ENCODE measurements at regions not wholly inside any gene's neighbourhood (a gene's known extent, or its start where the extent isn't known, plus 50 kb on each side); places are given as distances from the start of the nearest gene placed in this dataset.

- Histone ChIP-seq H3K4me3 (no peak overlapping the region), H3K27ac (no peak overlapping the region), H3K27me3 (replicated peaks in 1 of 7) (peaks cover 0 to 17% (median 0%) of the 10 kb centered on the region in 7 donors), H3K36me3 (no peaks in the 10 kb centered on the region), H3K4me1 (no peaks in the 10 kb centered on the region), H3K9me3 (no peaks in the 10 kb centered on the region)
- 91 to 99% (median 93%) methylated on average over 4 of the region's 4 CpGs for WGBS, 5 donors
- TF ChIP-seq CTCF (IDR thresholded peaks at IDR 0.05 in 8 of 11, conservative IDR thresholded peaks at IDR 0.05 in 3 of 11): no peak
- TF ChIP-seq POLR2AphosphoS5 (IDR thresholded peaks at IDR 0.05): no peak
- TF ChIP-seq POLR2A (IDR thresholded peaks at IDR 0.05): no peak
- intact Hi-C loops (cut with DNase I; ENCODE audit: low total_unique reads): no loop called here
- no peak for DNase-seq
Measured at GRCh38 chr10:121290674-121291073, 307.6 kb downstream of the FGFR2 start.

- 82 to 94% (median 84%) methylated on average over 7 of the region's 7 CpGs for WGBS, 5 donors
- H3K27me3 ChIP-seq (replicated peaks in 1 of 7): peaks cover 0 to 17% (median 0%) of the 10 kb centered on the region in 7 donors
- no peak for DNase-seq
- intact Hi-C loops (cut with DNase I; ENCODE audit: low total_unique reads): no loop called here
- no peaks in the 10 kb centered on the region for H3K36me3 ChIP-seq
- H3K27ac ChIP-seq: no peak overlapping the region
- TF ChIP-seq CTCF (IDR thresholded peaks at IDR 0.05 in 8 of 11, conservative IDR thresholded peaks at IDR 0.05 in 3 of 11) (no peak), POLR2AphosphoS5 (IDR thresholded peaks at IDR 0.05) (no peak), POLR2A (IDR thresholded peaks at IDR 0.05) (no peak)
- no peaks in the 10 kb centered on the region for H3K4me1 ChIP-seq
- H3K9me3 ChIP-seq: no peaks in the 10 kb centered on the region
- no peak overlapping the region for H3K4me3 ChIP-seq
Measured at GRCh38 chr10:121291376-121291775, 306.9 kb downstream of the FGFR2 start.

- peaks cover 0 to 17% (median 0%) of the 10 kb centered on the region in 7 donors for H3K27me3 ChIP-seq (replicated peaks in 1 of 7)
- intact Hi-C loops (cut with DNase I; ENCODE audit: low total_unique reads): no loop called here
- DNase-seq: no peak
- WGBS, 5 donors: 33 to 49% (median 44%) methylated on average over 8 of the region's 8 CpGs
- H3K4me3 ChIP-seq: no peak overlapping the region
- H3K27ac ChIP-seq: no peak overlapping the region
- H3K4me1 ChIP-seq: no peaks in the 10 kb centered on the region
- H3K36me3 ChIP-seq: no peaks in the 10 kb centered on the region
- TF ChIP-seq CTCF (IDR thresholded peaks at IDR 0.05 in 8 of 11, conservative IDR thresholded peaks at IDR 0.05 in 3 of 11) (no peak), POLR2A (IDR thresholded peaks at IDR 0.05) (no peak), POLR2AphosphoS5 (IDR thresholded peaks at IDR 0.05) (no peak)
- H3K9me3 ChIP-seq: no peaks in the 10 kb centered on the region
Measured at GRCh38 chr10:121291823-121292222, 306.4 kb downstream of the FGFR2 start.

GRCh38 chr10:121292321-121292720 is 305.9 kb downstream of the FGFR2 start:
- H3K36me3 ChIP-seq: no peaks in the 10 kb centered on the region
- 78 to 85% (median 81%) methylated on average over 9 of the region's 9 CpGs for WGBS, 5 donors
- intact Hi-C loops (cut with DNase I; ENCODE audit: low total_unique reads): no loop called here
- no peaks in the 10 kb centered on the region for H3K9me3 ChIP-seq
- H3K27me3 ChIP-seq (replicated peaks in 1 of 7): peaks cover 0 to 17% (median 0%) of the 10 kb centered on the region in 7 donors
- H3K4me1 ChIP-seq: no peaks in the 10 kb centered on the region
- H3K4me3 ChIP-seq: no peak overlapping the region
- TF ChIP-seq CTCF (IDR thresholded peaks at IDR 0.05 in 8 of 11, conservative IDR thresholded peaks at IDR 0.05 in 3 of 11) (no peak), POLR2AphosphoS5 (IDR thresholded peaks at IDR 0.05) (no peak), POLR2A (IDR thresholded peaks at IDR 0.05) (no peak)
- no peak overlapping the region for H3K27ac ChIP-seq
- no peak for DNase-seq
